Peyer's patch (tissue), 4 donors: ENCODE measurements at regions not wholly inside any gene's neighbourhood (a gene's known extent, or its start where the extent isn't known, plus 50 kb on each side); places are given as distances from the start of the nearest gene placed in this dataset.

Experiments used
- CTCF ChIP-seq, 6 experiments: fragments of 450-650 bp in 4 of 6; fragments of 200-600 bp in 2 of 6; sonication (generic) in 1 of 6; IDR thresholded peaks; one replicate each; pipeline ENCODE4 v1.5.1; 2017 to 2019; ENCODE audit warnings: antibody characterized with exemption in 6 of 6, mild to moderate bottlenecking in 3 of 6, moderate library complexity in 1 of 6
- POLR2A ChIP-seq, 2 donors: fragments of 450-650 bp; IDR thresholded peaks; one replicate each; pipeline ENCODE4 v1.5.1; 2017; ENCODE audit warnings: antibody characterized with exemption in 2 of 2, mild to moderate bottlenecking in 2 of 2, moderate library complexity in 2 of 2

- no peak for TF ChIP-seq CTCF (IDR thresholded peaks at IDR 0.05)
- TF ChIP-seq POLR2A (IDR thresholded peaks at IDR 0.05), result no peak
Observed at GRCh38 chr2:8290771-8291352, 391.0 kb upstream of the ID2 start.
